ENCODE measurements at regions not wholly inside any gene's neighbourhood (a gene's known extent, or its start where the extent isn't known, plus 50 kb on each side); places are given as distances from the start of the nearest gene placed in this dataset.

DNA sequence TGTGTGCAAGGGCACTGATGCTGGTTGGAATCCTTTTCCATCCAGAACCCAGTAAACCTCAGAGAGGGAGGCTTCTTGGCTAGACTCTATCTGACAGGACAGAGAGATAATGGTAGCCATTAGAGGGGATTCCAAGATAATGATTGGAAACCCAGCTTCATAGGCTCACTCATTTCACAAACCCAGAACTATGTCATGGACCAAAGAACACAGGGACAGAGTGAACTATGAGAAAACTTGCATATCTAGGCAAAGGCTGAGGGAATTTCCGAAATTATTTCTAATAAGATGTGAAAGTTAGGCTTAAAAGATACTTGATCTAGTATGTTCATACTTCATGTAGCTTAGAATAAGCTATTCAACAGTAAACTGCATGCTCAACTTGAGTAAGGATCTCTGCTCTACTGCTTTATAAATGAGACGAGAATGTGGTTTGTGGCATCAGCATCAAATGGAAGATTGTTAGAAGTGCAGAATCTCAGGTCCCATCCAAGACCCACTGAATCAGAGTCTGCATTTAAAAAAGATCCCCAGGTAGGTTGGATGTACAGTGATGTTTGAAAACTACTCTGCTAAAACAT is 261.4 kb downstream of the DMRT2 start:
- no peak overlapping the region for H3K4me3 Mint-ChIP-seq
- H3K36me3 Mint-ChIP-seq (ENCODE audit: low read depth) = no peaks in the 10 kb centered on the region
- H3K4me1 Mint-ChIP-seq (ENCODE audit: low read depth) = no peaks in the 10 kb centered on the region
- H3K27me3 Mint-ChIP-seq = no peaks in the 10 kb centered on the region
- peaks cover 6% of the 10 kb centered on the region for H3K9me3 Mint-ChIP-seq
- no peak overlapping the region for H3K27ac Mint-ChIP-seq

DNA sequence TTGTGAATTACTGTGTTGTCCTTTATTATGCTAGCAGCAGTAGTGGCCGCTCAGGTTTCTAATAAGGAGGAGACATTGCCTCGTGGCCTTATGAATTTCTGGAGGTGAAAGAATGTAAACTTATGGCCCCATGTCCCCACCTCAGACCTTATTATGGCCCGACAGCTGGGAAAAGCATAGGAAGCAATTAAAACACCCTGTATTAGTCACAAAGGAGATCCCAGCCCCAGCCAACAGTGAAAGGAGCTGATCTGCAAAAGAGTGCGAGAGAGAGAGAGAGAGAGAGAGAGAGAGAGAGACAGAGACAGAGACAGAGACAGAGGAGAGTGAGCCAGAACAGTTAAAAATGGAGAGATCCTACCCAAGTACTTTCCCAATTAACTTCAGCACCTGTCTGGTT is 269.3 kb downstream of the DMRT2 start:
- no peak overlapping the region for H3K27ac Mint-ChIP-seq
- H3K27me3 Mint-ChIP-seq = no peaks in the 10 kb centered on the region
- no peaks in the 10 kb centered on the region for H3K4me1 Mint-ChIP-seq (ENCODE audit: low read depth)
- no peak overlapping the region for H3K4me3 Mint-ChIP-seq
- H3K9me3 Mint-ChIP-seq = peaks cover 11% of the 10 kb centered on the region
- H3K36me3 Mint-ChIP-seq (ENCODE audit: low read depth) = no peaks in the 10 kb centered on the region

DNA sequence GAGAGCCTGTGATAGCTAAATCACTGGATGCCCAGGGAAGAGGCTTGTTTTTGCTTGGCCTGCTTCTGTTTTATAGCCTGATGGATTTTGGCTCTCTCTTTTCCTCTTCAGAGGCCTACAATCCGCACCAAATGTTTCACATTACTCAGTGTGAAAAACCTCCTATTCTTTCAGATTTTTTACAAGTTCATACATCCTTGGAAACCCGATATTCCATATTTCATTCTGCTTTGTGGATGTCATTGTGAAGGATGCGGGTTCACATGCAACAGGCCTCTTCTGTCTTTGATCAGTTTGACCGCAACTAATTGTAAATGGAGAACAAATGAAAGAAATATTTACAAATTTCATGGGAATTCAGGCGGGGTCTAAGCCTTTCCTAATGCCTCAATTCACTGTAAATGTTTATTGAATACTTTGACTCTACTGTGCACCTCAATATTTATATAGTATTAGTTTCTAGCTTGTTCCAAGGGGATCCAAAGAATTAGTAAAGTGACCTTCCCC is 269.9 kb downstream of the DMRT2 start:
- no peak overlapping the region for H3K27ac Mint-ChIP-seq
- no peaks in the 10 kb centered on the region for H3K36me3 Mint-ChIP-seq (ENCODE audit: low read depth)
- H3K27me3 Mint-ChIP-seq = no peaks in the 10 kb centered on the region
- peaks cover 11% of the 10 kb centered on the region for H3K9me3 Mint-ChIP-seq
- no peaks in the 10 kb centered on the region for H3K4me1 Mint-ChIP-seq (ENCODE audit: low read depth)
- H3K4me3 Mint-ChIP-seq = no peak overlapping the region

DNA sequence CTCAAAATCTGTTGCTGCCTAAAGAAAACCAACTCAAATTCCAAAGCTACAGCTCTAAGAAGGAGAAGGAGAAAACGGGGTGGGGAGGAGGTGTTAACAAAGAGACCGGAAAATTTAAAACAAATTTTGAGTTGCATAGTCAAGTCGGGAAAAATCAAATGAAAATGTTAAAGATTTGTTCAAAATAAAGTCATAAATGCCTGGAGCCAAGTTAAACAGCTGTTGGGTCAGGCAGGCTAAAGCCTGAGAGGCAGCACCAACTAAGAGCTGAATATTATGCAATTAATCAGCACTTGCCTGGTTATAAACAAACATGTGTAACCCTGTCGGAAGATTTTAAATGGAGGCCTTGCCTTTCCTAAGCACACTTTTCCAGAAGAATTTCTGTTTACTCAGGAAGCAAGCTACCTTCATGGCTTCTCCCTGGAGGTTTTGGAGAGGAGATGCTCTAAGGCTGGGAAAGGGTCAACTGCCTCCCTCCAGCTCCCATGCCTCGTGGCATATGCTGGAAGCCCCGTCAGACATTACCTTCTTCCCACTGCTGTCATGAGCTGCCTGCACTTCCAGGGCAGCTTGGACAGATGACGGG is 270.5 kb downstream of the DMRT2 start:
- H3K27ac Mint-ChIP-seq = no peak overlapping the region
- H3K9me3 Mint-ChIP-seq = peaks cover 11% of the 10 kb centered on the region
- H3K4me1 Mint-ChIP-seq (ENCODE audit: low read depth) = no peaks in the 10 kb centered on the region

DNA sequence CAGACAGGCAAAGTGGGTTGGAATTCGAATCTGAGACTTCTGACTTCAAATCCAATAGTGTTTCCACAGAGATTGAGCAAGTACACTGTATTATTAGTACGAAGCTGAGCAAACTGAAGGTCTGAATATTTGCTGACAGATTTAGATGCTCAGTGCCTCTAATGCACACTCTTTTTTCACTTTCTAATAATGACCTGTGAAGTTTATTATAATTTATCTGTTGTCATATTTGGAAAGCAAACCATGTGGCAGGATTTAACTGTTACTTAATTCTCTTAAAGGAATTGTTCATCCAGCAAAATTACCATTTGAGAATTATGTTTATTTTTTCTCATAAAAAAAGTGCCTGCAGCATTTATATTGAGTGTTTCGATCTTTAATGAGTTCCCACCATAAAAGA is 277.3 kb downstream of the DMRT2 start:
- H3K9me3 Mint-ChIP-seq = no peaks in the 10 kb centered on the region
- peaks cover 7% of the 10 kb centered on the region for H3K27me3 Mint-ChIP-seq
- no peak overlapping the region for H3K4me3 Mint-ChIP-seq
- no peaks in the 10 kb centered on the region for H3K36me3 Mint-ChIP-seq (ENCODE audit: low read depth)
- no peaks in the 10 kb centered on the region for H3K4me1 Mint-ChIP-seq (ENCODE audit: low read depth)
- no peak overlapping the region for H3K27ac Mint-ChIP-seq

More for the DNA sequence above, 270.5 kb downstream of the DMRT2 start:
- Mint-ChIP-seq H3K27me3 (no peaks in the 10 kb centered on the region), H3K4me3 (no peak overlapping the region), H3K36me3 (ENCODE audit: low read depth) (no peaks in the 10 kb centered on the region)

DNA sequence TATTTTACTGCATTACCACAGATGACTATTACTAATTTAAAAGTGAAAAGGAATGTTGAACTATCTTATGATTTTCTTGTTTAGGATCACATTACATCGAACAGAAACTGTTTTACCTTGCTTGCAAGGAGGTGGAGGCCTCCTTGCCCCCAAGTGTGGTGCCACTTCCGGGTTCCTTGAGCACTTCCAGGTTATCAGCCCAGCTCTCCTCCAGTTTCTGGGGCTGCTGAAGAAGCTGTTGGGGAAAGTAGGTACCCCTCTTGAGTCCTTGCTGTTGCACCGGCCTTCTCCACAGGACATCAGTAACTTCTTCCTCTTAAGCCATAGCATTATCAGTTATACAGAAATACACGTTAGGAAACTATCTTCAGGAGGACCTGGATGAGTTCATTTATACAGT is 278.2 kb downstream of the DMRT2 start:
- H3K27ac Mint-ChIP-seq = no peak overlapping the region
- no peaks in the 10 kb centered on the region for H3K9me3 Mint-ChIP-seq
- H3K36me3 Mint-ChIP-seq (ENCODE audit: low read depth) = no peaks in the 10 kb centered on the region
- H3K4me1 Mint-ChIP-seq (ENCODE audit: low read depth) = no peaks in the 10 kb centered on the region
- peaks cover 7% of the 10 kb centered on the region for H3K27me3 Mint-ChIP-seq
- no peak overlapping the region for H3K4me3 Mint-ChIP-seq

DNA sequence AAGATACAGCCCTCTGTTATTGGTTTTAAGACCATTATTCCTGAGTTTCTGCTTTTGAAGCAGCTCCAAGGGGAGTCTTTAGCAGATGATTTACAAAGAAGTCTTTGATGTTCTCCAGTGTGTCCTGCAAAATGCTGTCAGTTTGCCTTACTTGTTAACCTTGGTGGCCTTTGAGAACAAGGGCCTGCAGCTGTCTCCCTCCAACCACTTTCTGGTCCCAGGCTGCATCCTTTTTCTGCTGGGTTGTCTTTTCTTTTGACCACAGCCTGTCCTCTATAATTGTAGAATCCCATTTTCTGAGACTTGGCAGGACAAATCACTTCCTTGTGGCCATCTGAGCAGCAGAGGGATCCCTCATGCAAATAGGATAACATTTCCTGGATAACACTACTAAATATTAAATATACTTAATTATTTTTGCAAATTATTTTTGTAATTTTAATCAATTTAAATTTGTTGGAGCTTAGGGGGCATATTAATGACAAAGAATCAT is 281.4 kb downstream of the DMRT2 start:
- Mint-ChIP-seq H3K27me3 (peaks cover 7% of the 10 kb centered on the region), H3K36me3 (ENCODE audit: low read depth) (no peaks in the 10 kb centered on the region), H3K4me3 (no peak overlapping the region), H3K4me1 (ENCODE audit: low read depth) (no peaks in the 10 kb centered on the region), H3K27ac (no peak overlapping the region), H3K9me3 (no peaks in the 10 kb centered on the region)

DNA sequence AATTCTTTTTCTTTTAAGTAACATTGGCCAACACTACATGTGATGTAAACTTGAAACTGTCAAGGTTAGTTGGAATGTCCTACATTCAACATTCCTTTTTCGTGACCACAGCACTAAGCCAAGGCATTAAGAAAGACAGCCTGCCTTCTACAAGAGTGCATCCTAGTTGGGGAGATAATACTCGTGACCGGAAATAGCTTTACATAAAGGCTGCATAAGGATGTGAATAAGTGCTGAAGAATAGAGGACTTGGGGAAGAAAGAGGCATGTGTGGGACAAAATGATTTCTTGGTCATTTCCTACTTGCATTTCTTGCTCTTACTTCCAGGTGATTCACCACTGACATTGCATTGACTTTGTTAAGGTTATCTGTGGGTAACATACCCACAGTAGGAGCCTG is 282.0 kb downstream of the DMRT2 start:
- H3K36me3 Mint-ChIP-seq (ENCODE audit: low read depth) = no peaks in the 10 kb centered on the region
- no peak overlapping the region for H3K27ac Mint-ChIP-seq
- H3K4me1 Mint-ChIP-seq (ENCODE audit: low read depth) = no peaks in the 10 kb centered on the region
- H3K4me3 Mint-ChIP-seq = no peak overlapping the region
- no peaks in the 10 kb centered on the region for H3K9me3 Mint-ChIP-seq
- H3K27me3 Mint-ChIP-seq = peaks cover 7% of the 10 kb centered on the region

DNA sequence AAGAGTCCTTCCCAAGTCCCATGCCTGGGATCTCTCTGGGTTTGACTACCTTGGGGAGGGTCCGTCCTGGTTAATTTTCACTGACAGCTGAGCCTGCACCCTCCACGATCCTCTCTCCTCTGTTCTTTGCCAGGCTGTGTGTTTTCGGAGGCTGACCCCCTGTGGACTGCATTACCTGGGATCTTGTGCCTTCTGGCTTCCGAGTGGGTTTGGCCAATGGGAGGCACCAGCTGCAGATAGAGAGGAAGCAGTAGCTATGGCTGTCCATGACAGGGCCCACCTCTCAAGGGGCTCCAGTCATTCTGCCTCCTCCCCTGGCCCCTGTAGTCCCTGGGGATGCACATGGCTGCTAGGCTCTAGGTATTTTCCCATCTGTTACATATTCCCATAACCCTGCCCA is 285.0 kb downstream of the DMRT2 start:
- Mint-ChIP-seq H3K4me3 (no peak overlapping the region), H3K27me3 (peaks cover 3% of the 10 kb centered on the region), H3K9me3 (no peaks in the 10 kb centered on the region), H3K27ac (no peak overlapping the region), H3K4me1 (ENCODE audit: low read depth) (no peaks in the 10 kb centered on the region), H3K36me3 (ENCODE audit: low read depth) (no peaks in the 10 kb centered on the region)

DNA sequence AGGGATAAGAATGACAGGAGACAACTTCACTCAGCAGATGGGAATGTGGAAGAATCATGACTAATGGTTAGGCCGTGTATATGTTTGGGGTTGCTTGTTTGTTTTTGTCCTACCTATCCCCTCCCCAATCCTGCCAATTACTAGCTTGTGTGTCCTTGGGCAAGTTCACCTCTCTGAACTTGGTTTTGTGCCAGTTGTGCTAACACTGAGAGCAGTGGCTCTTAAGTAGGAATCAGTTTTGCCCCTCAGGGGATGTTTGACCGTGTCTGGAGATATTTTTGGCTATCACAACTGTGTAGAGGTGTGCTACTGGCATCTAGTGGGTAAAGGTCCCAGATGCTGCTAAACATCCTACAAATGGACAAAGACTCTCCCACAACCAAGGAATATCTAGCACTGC is 287.0 kb downstream of the DMRT2 start:
- H3K9me3 Mint-ChIP-seq = no peaks in the 10 kb centered on the region
- no peaks in the 10 kb centered on the region for H3K36me3 Mint-ChIP-seq (ENCODE audit: low read depth)
- H3K27me3 Mint-ChIP-seq = no peaks in the 10 kb centered on the region
- H3K4me3 Mint-ChIP-seq = no peak overlapping the region
- no peaks in the 10 kb centered on the region for H3K4me1 Mint-ChIP-seq (ENCODE audit: low read depth)
- no peak overlapping the region for H3K27ac Mint-ChIP-seq

DNA sequence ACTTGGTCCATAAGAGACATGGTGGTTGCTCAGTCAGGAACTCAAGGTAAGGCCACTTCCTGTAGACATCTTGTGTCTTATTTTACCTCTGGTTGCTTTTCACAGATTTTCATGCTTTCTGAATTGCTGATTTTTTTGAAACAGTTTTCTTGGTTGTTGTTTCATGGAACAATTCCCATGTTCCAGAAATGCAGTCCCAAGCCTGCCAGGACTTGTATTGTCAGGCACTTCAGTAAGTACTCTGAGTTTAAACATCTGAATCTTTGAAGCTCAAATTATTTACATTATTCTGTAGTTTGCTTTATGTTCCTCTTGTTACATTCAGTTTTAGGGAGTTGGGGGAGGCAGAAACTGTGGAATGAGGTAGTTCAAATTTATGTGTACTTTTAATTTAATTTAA is 290.2 kb downstream of the DMRT2 start:
- Mint-ChIP-seq H3K4me1 (ENCODE audit: low read depth) (no peaks in the 10 kb centered on the region), H3K4me3 (no peak overlapping the region), H3K36me3 (ENCODE audit: low read depth) (no peaks in the 10 kb centered on the region), H3K27ac (no peak overlapping the region), H3K9me3 (peaks cover 4% of the 10 kb centered on the region), H3K27me3 (no peaks in the 10 kb centered on the region)

DNA sequence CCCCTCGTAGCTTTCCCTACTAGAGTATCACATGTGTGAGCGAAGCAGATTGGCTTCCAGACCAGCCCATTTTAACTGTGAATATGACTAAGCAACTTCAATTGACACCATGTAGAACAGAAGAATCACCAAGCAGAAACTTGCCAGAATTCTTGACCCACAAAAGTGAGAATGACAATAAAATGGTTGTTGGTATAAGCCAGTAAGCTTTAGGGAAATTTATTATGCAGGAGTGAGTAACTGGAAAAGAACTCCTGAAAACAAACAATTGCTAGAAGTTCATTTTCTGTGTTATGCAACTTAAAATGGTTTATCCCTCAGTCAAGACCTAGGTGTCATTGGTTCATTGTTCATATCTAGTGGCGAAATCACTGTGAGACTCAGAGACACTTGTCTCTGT is 303.1 kb downstream of the DMRT2 start:
- H3K4me1 Mint-ChIP-seq (ENCODE audit: low read depth) = no peaks in the 10 kb centered on the region

DNA sequence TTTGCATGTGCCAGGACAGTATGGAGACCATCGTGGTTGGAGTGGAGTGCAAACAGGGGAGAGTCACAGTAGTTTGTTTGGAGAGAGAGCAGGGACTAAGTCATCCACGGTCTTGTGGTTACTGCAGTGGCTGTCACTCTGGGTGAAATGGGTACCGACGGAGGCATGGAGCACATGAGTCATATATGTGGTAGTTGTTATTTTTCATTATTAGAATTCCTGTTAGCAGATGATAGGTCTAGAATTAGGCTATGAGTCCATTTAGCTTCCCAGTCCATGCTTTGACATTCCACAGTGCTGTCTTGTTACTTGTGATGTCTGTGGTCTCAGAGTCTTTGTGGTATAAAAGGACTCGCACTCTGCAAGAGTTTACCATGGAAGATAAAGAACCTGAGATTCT is 303.9 kb downstream of the DMRT2 start:
- H3K4me1 Mint-ChIP-seq (ENCODE audit: low read depth) = no peaks in the 10 kb centered on the region
- H3K27ac Mint-ChIP-seq = no peak overlapping the region
- no peaks in the 10 kb centered on the region for H3K27me3 Mint-ChIP-seq
- H3K4me3 Mint-ChIP-seq = no peak overlapping the region
- H3K36me3 Mint-ChIP-seq (ENCODE audit: low read depth) = no peaks in the 10 kb centered on the region
- no peaks in the 10 kb centered on the region for H3K9me3 Mint-ChIP-seq

More for the DNA sequence above, 303.1 kb downstream of the DMRT2 start:
- H3K36me3 Mint-ChIP-seq (ENCODE audit: low read depth) = no peaks in the 10 kb centered on the region
- no peak overlapping the region for H3K4me3 Mint-ChIP-seq
- no peaks in the 10 kb centered on the region for H3K27me3 Mint-ChIP-seq
- no peak overlapping the region for H3K27ac Mint-ChIP-seq
- H3K9me3 Mint-ChIP-seq = no peaks in the 10 kb centered on the region

DNA sequence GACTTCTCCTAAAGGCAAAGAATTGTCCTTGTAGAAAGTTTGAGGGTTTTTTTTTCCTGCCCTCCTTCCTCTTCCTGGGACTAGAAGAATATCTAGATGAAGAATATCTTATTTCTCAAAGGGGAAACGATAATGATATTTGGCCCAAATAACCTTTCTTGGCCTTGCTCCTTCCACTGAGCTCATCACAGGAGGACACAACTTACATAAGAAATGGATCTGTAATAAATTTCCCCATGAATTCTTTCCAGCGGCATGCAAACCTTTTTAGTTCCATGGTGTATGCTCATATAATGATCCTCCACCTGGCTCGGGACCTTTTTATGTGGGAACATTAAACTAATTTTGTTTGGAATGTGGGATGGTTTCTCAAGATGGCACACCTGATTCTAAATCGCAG is 304.4 kb downstream of the DMRT2 start:
- Mint-ChIP-seq H3K9me3 (no peaks in the 10 kb centered on the region), H3K4me1 (ENCODE audit: low read depth) (no peaks in the 10 kb centered on the region), H3K27me3 (no peaks in the 10 kb centered on the region), H3K36me3 (ENCODE audit: low read depth) (no peaks in the 10 kb centered on the region), H3K4me3 (no peak overlapping the region), H3K27ac (no peak overlapping the region)

DNA sequence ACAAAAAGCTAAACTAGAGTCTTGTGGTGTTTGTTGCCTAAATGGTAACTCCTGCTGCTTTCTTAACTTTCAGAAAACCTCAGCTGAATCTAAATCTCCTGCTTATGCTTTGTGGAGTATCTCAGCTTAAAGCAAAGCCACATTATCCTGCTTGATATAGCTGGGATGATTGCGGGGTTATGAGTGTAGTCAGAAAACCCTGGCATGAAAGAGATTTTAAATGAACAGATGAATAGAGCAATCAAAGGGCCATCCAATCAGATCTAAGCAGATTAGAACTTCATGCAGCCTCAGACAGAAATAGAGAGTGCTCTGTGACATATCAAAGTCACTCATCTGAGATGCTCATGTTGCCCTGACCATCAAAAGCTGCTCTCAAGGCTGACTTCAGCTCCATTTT is 305.5 kb downstream of the DMRT2 start:
- Mint-ChIP-seq H3K4me1 (ENCODE audit: low read depth) (no peaks in the 10 kb centered on the region), H3K4me3 (no peak overlapping the region), H3K27me3 (no peaks in the 10 kb centered on the region), H3K27ac (no peak overlapping the region), H3K36me3 (ENCODE audit: low read depth) (no peaks in the 10 kb centered on the region), H3K9me3 (no peaks in the 10 kb centered on the region)

DNA sequence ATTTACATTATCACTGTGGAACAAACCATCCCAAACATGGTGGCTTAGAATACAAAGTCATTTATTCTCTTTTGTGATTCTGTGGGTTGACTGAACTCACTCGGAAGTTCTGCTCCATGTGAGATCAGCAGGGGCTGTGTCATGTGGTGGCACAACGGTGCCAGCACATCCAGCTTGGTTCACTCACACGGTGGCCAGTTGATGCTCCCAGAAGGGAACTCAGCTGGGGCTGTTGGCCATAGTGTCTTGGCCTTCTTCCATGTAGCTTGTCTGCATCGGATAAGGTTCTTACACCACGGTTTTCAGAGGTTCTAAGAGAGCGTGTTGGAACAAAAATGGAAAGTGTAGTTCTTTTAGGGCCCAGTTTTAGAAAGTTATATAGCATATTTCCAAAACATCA is 312.7 kb downstream of the DMRT2 start:
- Mint-ChIP-seq H3K27me3 (no peaks in the 10 kb centered on the region), H3K4me1 (ENCODE audit: low read depth) (no peaks in the 10 kb centered on the region), H3K9me3 (no peaks in the 10 kb centered on the region), H3K36me3 (ENCODE audit: low read depth) (no peaks in the 10 kb centered on the region), H3K27ac (no peak overlapping the region), H3K4me3 (no peak overlapping the region)

All from stimulated activated naive CD8-positive, alpha-beta T cell treated with anti-CD3 and anti-CD28 coated beads, Interleukin-15, Interleukin-2, amounts not matched to agents 100 ng/mL and 50 ng/mL, for 24 hours (primary cell).